NOMO-1 (cell line): ENCODE measurements at regions not wholly inside any gene's neighbourhood (a gene's known extent, or its start where the extent isn't known, plus 50 kb on each side); places are given as distances from the start of the nearest gene placed in this dataset.
"Not testable (repeated sequence)": the region's sequence is repeated elsewhere in the genome, so short reads cannot be mapped to it uniquely, and the experiment has no call there.

ENCODE experiments used
- DNase-seq, 2 experiments: peaks; one replicate each; lab custom pipeline; 2025; ENCODE audit not compliant: unreplicated experiment in 2 of 2; lab: John Stamatoyannopoulos, UW

- DNase-seq, result no peak
Observed at GRCh38 chr12:19810213-19810612, 370.9 kb downstream of the AEBP2 start.

- DNase-seq, result no peak
Observed at GRCh38 chr12:19811922-19812321, 372.6 kb downstream of the AEBP2 start.

DNA sequence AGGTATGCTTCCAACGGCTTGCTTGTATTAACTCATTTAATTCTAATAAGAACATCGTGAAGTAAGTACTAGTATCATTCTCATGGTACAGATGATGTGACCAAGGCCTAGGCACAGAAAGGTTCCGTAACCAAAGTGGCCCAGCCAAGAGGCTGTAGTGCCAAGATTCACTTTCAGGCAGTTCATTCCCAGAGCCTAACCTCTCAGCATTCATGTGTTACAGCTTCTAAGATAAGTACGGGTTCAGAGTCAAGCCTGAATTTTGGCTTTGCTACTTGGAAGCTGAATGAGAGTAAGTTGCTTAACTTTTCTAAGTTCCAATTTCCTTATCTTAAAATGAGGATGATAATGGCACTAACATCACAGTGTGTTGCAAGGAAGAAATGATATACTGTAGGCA, 379.9 kb downstream of the AEBP2 start:
- no peak for DNase-seq

GRCh38 chr12:19822476-19822875, 383.2 kb downstream of the AEBP2 start:
- DNase-seq, result no peak

DNA sequence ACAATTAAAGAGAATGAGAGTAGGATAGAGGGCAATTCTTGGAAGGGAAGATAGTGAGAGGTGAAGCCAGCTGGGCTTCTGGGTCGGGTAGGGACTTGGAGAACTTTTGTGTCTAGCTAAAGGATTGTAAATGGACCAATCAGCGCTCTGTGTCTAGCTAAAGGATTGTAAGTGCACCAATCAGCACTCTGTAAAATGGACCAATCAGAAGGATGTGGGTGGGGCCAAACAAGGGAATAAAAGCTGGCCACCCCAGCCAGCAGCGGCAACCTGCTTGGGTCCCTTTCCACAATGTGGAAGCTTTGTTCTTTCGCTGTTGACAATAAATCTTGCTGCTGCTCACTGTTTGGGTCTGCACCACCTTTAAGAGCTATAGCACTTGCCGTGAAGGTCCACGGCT, 384.0 kb downstream of the AEBP2 start:
- not testable (repeated sequence) for DNase-seq

GRCh38 chr12:19826980-19827550, 387.8 kb downstream of the AEBP2 start:
- DNase-seq, result no peak

GRCh38 chr12:19829100-19829853, 390.0 kb downstream of the AEBP2 start:
- no peak for DNase-seq

- DNase-seq, result no peak
Observed at GRCh38 chr12:19830446-19830845, 391.2 kb downstream of the AEBP2 start.

GRCh38 chr12:19833775-19834501, 394.6 kb downstream of the AEBP2 start:
- peak in 1 of 2 experiments; percentile 1 for DNase-seq

DNA sequence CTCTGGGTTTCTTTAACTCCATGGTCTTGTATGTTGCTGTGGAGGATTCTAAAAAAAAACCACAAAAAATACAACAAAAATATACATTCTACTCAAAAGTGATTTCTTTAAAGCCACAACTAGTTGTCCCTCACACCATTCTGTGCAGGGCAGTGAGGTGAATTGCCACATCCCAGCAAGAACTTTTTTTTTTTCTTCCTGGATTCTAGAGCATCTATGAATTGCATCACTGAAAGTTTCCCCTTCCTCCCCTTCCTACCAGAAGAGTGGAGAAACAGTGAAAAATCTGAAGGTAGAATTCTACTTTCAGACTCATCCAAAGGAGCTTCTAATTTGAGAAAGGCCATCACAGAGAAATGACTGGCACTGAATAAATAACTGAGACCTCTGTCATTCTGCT, 395.3 kb downstream of the AEBP2 start:
- peak in 1 of 2 experiments; percentile 1 for DNase-seq

- DNase-seq, result no peak
Observed at GRCh38 chr12:19836056-19836455, 396.8 kb downstream of the AEBP2 start.

GRCh38 chr12:19836456-19836855, 397.2 kb downstream of the AEBP2 start:
- no peak for DNase-seq

GRCh38 chr12:19837543-19837942, 398.3 kb downstream of the AEBP2 start:
- no peak for DNase-seq

DNA sequence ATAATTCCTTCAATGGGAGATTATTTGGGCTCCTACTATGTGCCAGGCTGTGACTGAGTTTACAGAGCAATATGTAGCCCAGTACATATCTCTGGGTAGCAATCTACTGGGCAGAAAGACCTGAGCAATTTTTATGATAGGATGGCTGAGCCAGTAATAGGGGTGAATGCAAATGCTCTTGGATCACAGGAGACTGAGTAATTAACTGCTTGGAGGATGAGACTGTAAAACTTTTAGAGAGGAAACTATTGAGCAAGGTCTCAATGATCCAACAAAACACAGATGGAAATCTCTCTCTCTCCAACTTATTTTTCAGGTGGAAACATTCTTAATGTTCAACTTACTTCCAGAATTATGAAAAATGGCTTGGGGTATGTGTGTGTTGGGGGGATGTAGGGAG, 402.2 kb downstream of the AEBP2 start:
- DNase-seq, result no peak

GRCh38 chr12:19842116-19842515, 402.8 kb downstream of the AEBP2 start:
- no peak for DNase-seq

DNA sequence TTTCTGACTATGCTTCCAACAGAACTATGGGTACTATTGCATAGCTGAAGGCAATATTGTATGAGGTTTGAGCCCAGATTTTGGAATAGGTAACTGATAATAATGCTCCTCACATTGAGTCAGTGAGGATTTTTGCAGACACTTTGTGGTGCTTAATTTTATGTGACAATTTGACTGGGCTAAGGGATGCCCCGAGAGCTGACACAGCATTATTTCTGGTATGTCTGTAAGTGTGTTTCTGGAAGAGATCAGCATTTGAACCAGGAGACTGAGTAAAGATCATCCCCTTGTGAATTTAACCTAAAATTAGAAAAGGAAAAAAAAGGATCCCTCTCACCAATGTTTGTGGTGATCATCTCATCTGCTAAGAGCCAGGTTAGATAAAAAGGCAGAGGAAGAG, 404.9 kb downstream of the AEBP2 start:
- no peak for DNase-seq

- DNase-seq, result peak; percentile 48 to 57
Observed at GRCh38 chr12:19846574-19846973, 407.3 kb downstream of the AEBP2 start.

- peak; percentile 67 to 68 for DNase-seq
Observed at GRCh38 chr12:19847294-19848059, 408.2 kb downstream of the AEBP2 start.

DNA sequence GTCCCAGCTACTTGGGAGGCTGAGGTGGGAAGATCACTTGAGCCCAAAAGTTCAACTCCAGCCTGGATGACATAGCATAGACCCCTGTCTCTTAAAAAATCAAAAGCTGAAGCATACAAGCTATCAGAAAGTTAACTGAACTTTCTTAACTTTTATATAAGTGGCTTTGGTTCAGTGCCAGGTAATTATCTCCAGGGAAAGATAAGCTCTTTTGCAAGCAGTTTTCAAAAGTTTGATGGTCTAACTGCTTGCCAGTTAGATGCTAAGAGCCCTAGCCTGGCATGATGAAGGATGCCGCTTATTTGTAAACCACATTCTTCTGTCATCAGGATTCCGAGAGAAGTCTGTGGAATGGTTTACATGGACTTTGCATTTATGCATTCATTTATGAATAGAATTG, 409.1 kb downstream of the AEBP2 start:
- no peak for DNase-seq

GRCh38 chr12:19849208-19849607, 409.9 kb downstream of the AEBP2 start:
- DNase-seq, result no peak
